Astrocyte (in vitro differentiated cells and primary cell): ENCODE measurements at regions not wholly inside any gene's neighbourhood (a gene's known extent, or its start where the extent isn't known, plus 50 kb on each side); places are given as distances from the start of the nearest gene placed in this dataset.

Experiments used
- DNase-seq: peaks from one replicate; pipeline ENCODE4 v3.0.0-alpha.2; 2010; ENCODE audit warnings: low read depth
- FAIRE-seq: peaks from 2 replicates; lab custom pipeline; 2011; peaks lifted over from hg19 to GRCh38; lab: Jason Lieb, UNC
- H2AFZ ChIP-seq: 2 replicates; pipeline ENCODE4 v1.6.0; 2012; ENCODE audit warnings: low read depth, low read length, inconsistent platforms
- H3K27ac ChIP-seq: 2 replicates; pipeline ENCODE4 v1.5.1; 2011; ENCODE audit warnings: low read depth, low read length, inconsistent platforms
- H3K27me3 ChIP-seq: 2 replicates; pipeline ENCODE4 v1.6.0; 2011; ENCODE audit warnings: low read length, inconsistent platforms; ENCODE audit not compliant: insufficient read depth
- H3K36me3 ChIP-seq: 2 replicates; pipeline ENCODE4 v1.5.1; 2011; ENCODE audit warnings: low read length, inconsistent platforms; ENCODE audit not compliant: insufficient read depth
- H3K4me1 ChIP-seq: 2 replicates; pipeline ENCODE4 v1.5.1; 2011; ENCODE audit warnings: low read length, inconsistent platforms; ENCODE audit not compliant: insufficient read depth
- H3K4me2 ChIP-seq: 2 replicates; pipeline ENCODE4 v1.6.0; 2012; ENCODE audit warnings: low read length, inconsistent platforms
- H3K4me3 ChIP-seq: 2 replicates; pipeline ENCODE4 v1.5.1; 2011; ENCODE audit warnings: low read depth, mild to moderate bottlenecking, low read length, inconsistent platforms; ENCODE audit not compliant: insufficient read depth
- H3K79me2 ChIP-seq: 2 replicates; pipeline ENCODE4 v1.6.0; 2012; ENCODE audit warnings: mild to moderate bottlenecking, low read length, inconsistent platforms; ENCODE audit not compliant: insufficient read depth
- H3K9ac ChIP-seq: 2 replicates; pipeline ENCODE4 v1.6.0; 2012; ENCODE audit warnings: mild to moderate bottlenecking, low read length, inconsistent platforms
- H3K9me3 ChIP-seq: 2 replicates; pipeline ENCODE4 v1.5.1; 2012; ENCODE audit warnings: low read depth, mild to moderate bottlenecking, low read length, inconsistent platforms; ENCODE audit not compliant: insufficient read depth
- H4K20me1 ChIP-seq: 2 replicates; pipeline ENCODE4 v1.6.0; 2012; ENCODE audit warnings: low read length, inconsistent platforms; ENCODE audit not compliant: insufficient read depth
- H3K27ac Mint-ChIP-seq: one replicate; pipeline ENCODE4 v1.8.0; 2021; ENCODE audit warnings: mild to moderate bottlenecking, mixed read lengths; ENCODE audit not compliant: unreplicated experiment
- H3K27me3 Mint-ChIP-seq: one replicate; pipeline ENCODE4 v1.8.0; 2021; ENCODE audit warnings: low read depth, mixed read lengths; ENCODE audit not compliant: unreplicated experiment
- H3K36me3 Mint-ChIP-seq: one replicate; pipeline ENCODE4 v1.8.0; 2021; ENCODE audit warnings: low read depth, mixed read lengths; ENCODE audit not compliant: unreplicated experiment
- H3K4me1 Mint-ChIP-seq: one replicate; pipeline ENCODE4 v1.8.0; 2021; ENCODE audit warnings: low read depth, mixed read lengths; ENCODE audit not compliant: unreplicated experiment
- H3K4me3 Mint-ChIP-seq: one replicate; pipeline ENCODE4 v1.8.0; 2021; ENCODE audit warnings: mild to moderate bottlenecking, moderate library complexity, mixed read lengths; ENCODE audit not compliant: unreplicated experiment
- H3K9me3 Mint-ChIP-seq: one replicate; pipeline ENCODE4 v1.8.0; 2021; ENCODE audit warnings: mild to moderate bottlenecking, mixed read lengths; ENCODE audit not compliant: unreplicated experiment
- EZH2 ChIP-seq: IDR thresholded peaks from 2 replicates; pipeline ENCODE4 v1.6.1; 2012; ENCODE audit warnings: mild to moderate bottlenecking, low read length, inconsistent platforms; ENCODE audit not compliant: insufficient read depth
- TF ChIP-seq, protein P1 (sequence below): IDR thresholded peaks from 2 replicates; pipeline ENCODE4 v1.5.1; 2011; ENCODE audit warnings: low read depth, mild to moderate bottlenecking, inconsistent platforms, low read length, moderate library complexity; ENCODE audit not compliant: insufficient read depth

DNA sequence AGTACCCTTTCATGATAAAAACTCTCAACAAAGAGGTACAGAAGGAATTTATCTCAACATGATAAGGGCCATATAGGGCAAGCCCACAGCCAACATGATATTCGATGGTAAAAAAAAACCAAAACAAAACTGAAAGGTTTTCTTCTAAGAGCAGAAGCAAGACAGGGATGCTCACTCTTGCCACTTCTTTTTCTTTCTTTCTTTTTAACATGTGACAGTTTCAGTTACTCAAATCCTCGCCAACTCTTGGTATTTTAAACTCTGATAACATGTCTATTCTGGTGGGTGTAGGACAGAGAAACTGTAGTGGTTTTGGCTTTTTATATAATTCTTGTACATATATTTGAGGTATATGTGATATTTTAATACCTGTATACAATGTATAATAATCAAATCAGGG lies 74.0 kb upstream of the NMNAT3 start:
- H3K9me3 ChIP-seq = no peaks in the 10 kb centered on the region
- no peaks in the 10 kb centered on the region for H3K79me2 ChIP-seq
- H3K27me3 ChIP-seq = no peaks in the 10 kb centered on the region
- DNase-seq = no peak
- H3K4me1 Mint-ChIP-seq = no peaks in the 10 kb centered on the region
- no peaks in the 10 kb centered on the region for H3K27me3 Mint-ChIP-seq
- H3K4me3 Mint-ChIP-seq = no peak overlapping the region
- no peak overlapping the region for H3K27ac Mint-ChIP-seq
- no peak overlapping the region for H3K4me3 ChIP-seq
- H3K27ac ChIP-seq = no peak overlapping the region
- H3K9ac ChIP-seq = no peak overlapping the region
- H2AFZ ChIP-seq = no peak overlapping the region
- no peak overlapping the region for H3K4me2 ChIP-seq
- H3K36me3 Mint-ChIP-seq = no peaks in the 10 kb centered on the region
- no peaks in the 10 kb centered on the region for H3K4me1 ChIP-seq
- H4K20me1 ChIP-seq = no peaks in the 10 kb centered on the region
- H3K9me3 Mint-ChIP-seq = peaks cover 10% of the 10 kb centered on the region
- no peaks in the 10 kb centered on the region for H3K36me3 ChIP-seq
- FAIRE-seq = no peak
- TF ChIP-seq, protein P1, sequence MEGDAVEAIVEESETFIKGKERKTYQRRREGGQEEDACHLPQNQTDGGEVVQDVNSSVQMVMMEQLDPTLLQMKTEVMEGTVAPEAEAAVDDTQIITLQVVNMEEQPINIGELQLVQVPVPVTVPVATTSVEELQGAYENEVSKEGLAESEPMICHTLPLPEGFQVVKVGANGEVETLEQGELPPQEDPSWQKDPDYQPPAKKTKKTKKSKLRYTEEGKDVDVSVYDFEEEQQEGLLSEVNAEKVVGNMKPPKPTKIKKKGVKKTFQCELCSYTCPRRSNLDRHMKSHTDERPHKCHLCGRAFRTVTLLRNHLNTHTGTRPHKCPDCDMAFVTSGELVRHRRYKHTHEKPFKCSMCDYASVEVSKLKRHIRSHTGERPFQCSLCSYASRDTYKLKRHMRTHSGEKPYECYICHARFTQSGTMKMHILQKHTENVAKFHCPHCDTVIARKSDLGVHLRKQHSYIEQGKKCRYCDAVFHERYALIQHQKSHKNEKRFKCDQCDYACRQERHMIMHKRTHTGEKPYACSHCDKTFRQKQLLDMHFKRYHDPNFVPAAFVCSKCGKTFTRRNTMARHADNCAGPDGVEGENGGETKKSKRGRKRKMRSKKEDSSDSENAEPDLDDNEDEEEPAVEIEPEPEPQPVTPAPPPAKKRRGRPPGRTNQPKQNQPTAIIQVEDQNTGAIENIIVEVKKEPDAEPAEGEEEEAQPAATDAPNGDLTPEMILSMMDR = no peak
- TF ChIP-seq EZH2 = no peak

GRCh38 chr3:139746481-139746880 lies 68.7 kb upstream of the NMNAT3 start:
- H3K27ac ChIP-seq = no peak overlapping the region
- no peaks in the 10 kb centered on the region for H3K27me3 ChIP-seq
- Mint-ChIP-seq H3K9me3 (peaks cover 10% of the 10 kb centered on the region), H3K27me3 (no peaks in the 10 kb centered on the region), H3K27ac (peak overlapping the region; percentile 72), H3K4me3 (no peak overlapping the region), H3K36me3 (no peaks in the 10 kb centered on the region), H3K4me1 (peaks cover 8% of the 10 kb centered on the region)
- H3K9me3 ChIP-seq = no peaks in the 10 kb centered on the region
- no peaks in the 10 kb centered on the region for H3K79me2 ChIP-seq
- no peak overlapping the region for H2AFZ ChIP-seq
- H3K36me3 ChIP-seq = no peaks in the 10 kb centered on the region
- no peak overlapping the region for H3K4me3 ChIP-seq
- no peak for FAIRE-seq
- H3K4me2 ChIP-seq = no peak overlapping the region
- no peaks in the 10 kb centered on the region for H4K20me1 ChIP-seq
- TF ChIP-seq, protein P1 = no peak
- no peak for TF ChIP-seq EZH2
- H3K9ac ChIP-seq = no peak overlapping the region
- no peak for DNase-seq
- peaks cover 9% of the 10 kb centered on the region for H3K4me1 ChIP-seq

- Histone ChIP-seq H2AFZ (no peak overlapping the region), H3K9me3 (no peaks in the 10 kb centered on the region), H3K79me2 (no peaks in the 10 kb centered on the region), H3K27me3 (no peaks in the 10 kb centered on the region), H3K9ac (no peak overlapping the region), H3K4me2 (peak overlapping the region; percentile 15), H3K36me3 (no peaks in the 10 kb centered on the region), H3K4me1 (peaks cover 9% of the 10 kb centered on the region), H4K20me1 (no peaks in the 10 kb centered on the region), H3K4me3 (no peak overlapping the region), H3K27ac (no peak overlapping the region)
- Mint-ChIP-seq H3K36me3 (no peaks in the 10 kb centered on the region), H3K27ac (peak overlapping the region; percentile 72), H3K9me3 (peaks cover 10% of the 10 kb centered on the region), H3K4me1 (peaks cover 8% of the 10 kb centered on the region), H3K27me3 (peaks cover under 1% of the 10 kb centered on the region), H3K4me3 (no peak overlapping the region)
- peak; percentile 80 for DNase-seq
- TF ChIP-seq, protein P1 = no peak
- TF ChIP-seq EZH2 = no peak
- FAIRE-seq = no peak
Measured at GRCh38 chr3:139745831-139746230, 68.1 kb upstream of the NMNAT3 start.
